ENCODE measurements at regions not wholly inside any gene's neighbourhood (a gene's known extent, or its start where the extent isn't known, plus 50 kb on each side); places are given as distances from the start of the nearest gene placed in this dataset.

GRCh38 chr18:78396077-78396476 is 583.5 kb upstream of the SALL3 start:
- TF ChIP-seq, protein P1, sequence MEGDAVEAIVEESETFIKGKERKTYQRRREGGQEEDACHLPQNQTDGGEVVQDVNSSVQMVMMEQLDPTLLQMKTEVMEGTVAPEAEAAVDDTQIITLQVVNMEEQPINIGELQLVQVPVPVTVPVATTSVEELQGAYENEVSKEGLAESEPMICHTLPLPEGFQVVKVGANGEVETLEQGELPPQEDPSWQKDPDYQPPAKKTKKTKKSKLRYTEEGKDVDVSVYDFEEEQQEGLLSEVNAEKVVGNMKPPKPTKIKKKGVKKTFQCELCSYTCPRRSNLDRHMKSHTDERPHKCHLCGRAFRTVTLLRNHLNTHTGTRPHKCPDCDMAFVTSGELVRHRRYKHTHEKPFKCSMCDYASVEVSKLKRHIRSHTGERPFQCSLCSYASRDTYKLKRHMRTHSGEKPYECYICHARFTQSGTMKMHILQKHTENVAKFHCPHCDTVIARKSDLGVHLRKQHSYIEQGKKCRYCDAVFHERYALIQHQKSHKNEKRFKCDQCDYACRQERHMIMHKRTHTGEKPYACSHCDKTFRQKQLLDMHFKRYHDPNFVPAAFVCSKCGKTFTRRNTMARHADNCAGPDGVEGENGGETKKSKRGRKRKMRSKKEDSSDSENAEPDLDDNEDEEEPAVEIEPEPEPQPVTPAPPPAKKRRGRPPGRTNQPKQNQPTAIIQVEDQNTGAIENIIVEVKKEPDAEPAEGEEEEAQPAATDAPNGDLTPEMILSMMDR (IDR thresholded peaks at IDR 0.05; ENCODE audit: low read depth, low read length) = no peak
- no peak for TF ChIP-seq EZH2phosphoT487 (IDR thresholded peaks at IDR 0.05; ENCODE audit: low read depth)
